ENCODE measurements at regions not wholly inside any gene's neighbourhood (a gene's known extent, or its start where the extent isn't known, plus 50 kb on each side); places are given as distances from the start of the nearest gene placed in this dataset.
A peak's percentile ranks its signal among the peaks of the same experiment; 100 is the strongest.
"Not testable (repeated sequence)": the region's sequence is repeated elsewhere in the genome, so short reads cannot be mapped to it uniquely, and the experiment has no call there.

- DNase-seq, result peak; percentile 65
Measured at GRCh38 chr9:82117026-82117811, 128.6 kb downstream of the SPATA31D1 start.

- no peak for DNase-seq
Measured at GRCh38 chr9:82122731-82123130, 134.2 kb downstream of the SPATA31D1 start.

GRCh38 chr9:82124090-82124489 is 135.5 kb downstream of the SPATA31D1 start:
- peak; percentile 94 for DNase-seq

- no peak for DNase-seq
Measured at GRCh38 chr9:82126256-82126655, 137.7 kb downstream of the SPATA31D1 start.

GRCh38 chr9:82127465-82127864 is 138.9 kb downstream of the SPATA31D1 start:
- DNase-seq, result no peak

- no peak for DNase-seq
Measured at GRCh38 chr9:82128011-82128696, 139.6 kb downstream of the SPATA31D1 start.

- peak; percentile 10 for DNase-seq
Measured at GRCh38 chr9:82129708-82130107, 141.1 kb downstream of the SPATA31D1 start.

- DNase-seq, result no peak
Measured at GRCh38 chr9:82130331-82131042, 141.9 kb downstream of the SPATA31D1 start.

- DNase-seq, result no peak
Measured at GRCh38 chr9:82131072-82131471, 142.5 kb downstream of the SPATA31D1 start.

- DNase-seq, result no peak
Measured at GRCh38 chr9:82132024-82132423, 143.5 kb downstream of the SPATA31D1 start.

- DNase-seq, result peak; percentile 49
Measured at GRCh38 chr9:82134010-82134409, 145.4 kb downstream of the SPATA31D1 start.

- DNase-seq, result no peak
Measured at GRCh38 chr9:82135106-82135505, 146.5 kb downstream of the SPATA31D1 start.

GRCh38 chr9:82138081-82138480 is 149.5 kb downstream of the SPATA31D1 start:
- not testable (repeated sequence) for DNase-seq

GRCh38 chr9:82140471-82140870 is 151.9 kb downstream of the SPATA31D1 start:
- DNase-seq, result no peak

GRCh38 chr9:82144803-82145202 is 156.2 kb downstream of the SPATA31D1 start:
- DNase-seq, result no peak

GRCh38 chr9:82146677-82147076 is 158.1 kb downstream of the SPATA31D1 start:
- DNase-seq, result no peak

GRCh38 chr9:82147798-82148425 is 159.3 kb downstream of the SPATA31D1 start:
- DNase-seq, result peak; percentile 68

GRCh38 chr9:82148426-82148810 is 159.8 kb downstream of the SPATA31D1 start:
- peak; percentile 8 for DNase-seq

GRCh38 chr9:82148901-82149461 is 160.4 kb downstream of the SPATA31D1 start:
- peak; percentile 96 for DNase-seq

- DNase-seq, result no peak
Measured at GRCh38 chr9:82149501-82149946, 161.0 kb downstream of the SPATA31D1 start.

GRCh38 chr9:82152181-82152580 is 163.6 kb downstream of the SPATA31D1 start:
- DNase-seq, result peak; percentile 79

GRCh38 chr9:82153032-82153431 is 164.5 kb downstream of the SPATA31D1 start:
- no peak for DNase-seq

- DNase-seq, result no peak
Measured at GRCh38 chr9:82154573-82154972, 166.0 kb downstream of the SPATA31D1 start.

Measured in fibroblast of skin of right biceps (primary cell).